ENCODE measurements at regions not wholly inside any gene's neighbourhood (a gene's known extent, or its start where the extent isn't known, plus 50 kb on each side); places are given as distances from the start of the nearest gene placed in this dataset.

GRCh38 chr1:229889031-229889517 is 178.0 kb upstream of the GALNT2 start:
- DNase-seq (ENCODE audit: low read depth in 1 of 2, low spot score in 1 of 2): no peak
- in situ Hi-C loops (cut with HindIII; ENCODE audit: low pct_unique_long_range_greater_than_20kb, low sequenced_read_pairs): no loop called here
- TF ChIP-seq JUND (IDR thresholded peaks at IDR 0.05; ENCODE audit: low read depth): no peak

GRCh38 chr1:229891227-229891626 is 175.8 kb upstream of the GALNT2 start:
- DNase-seq (ENCODE audit: low read depth in 1 of 2, low spot score in 1 of 2): no peak
- in situ Hi-C loops (cut with HindIII; ENCODE audit: low pct_unique_long_range_greater_than_20kb, low sequenced_read_pairs): no loop called here
- no peak for TF ChIP-seq JUND (IDR thresholded peaks at IDR 0.05; ENCODE audit: low read depth)

- no peak for TF ChIP-seq JUND (IDR thresholded peaks at IDR 0.05; ENCODE audit: low read depth)
- DNase-seq (ENCODE audit: low read depth in 1 of 2, low spot score in 1 of 2): peak in 1 of 2 experiments; percentile 45
- in situ Hi-C loops (cut with HindIII; ENCODE audit: low pct_unique_long_range_greater_than_20kb, low sequenced_read_pairs): no loop called here
Measured at GRCh38 chr1:229892515-229893117, 174.4 kb upstream of the GALNT2 start.

GRCh38 chr1:229893762-229894444 is 173.1 kb upstream of the GALNT2 start:
- in situ Hi-C loops (cut with HindIII; ENCODE audit: low pct_unique_long_range_greater_than_20kb, low sequenced_read_pairs): no loop called here
- DNase-seq (ENCODE audit: low read depth in 1 of 2, low spot score in 1 of 2): no peak
- TF ChIP-seq JUND (IDR thresholded peaks at IDR 0.05; ENCODE audit: low read depth): no peak

GRCh38 chr1:229894532-229894931 is 172.5 kb upstream of the GALNT2 start:
- no peak for DNase-seq (ENCODE audit: low read depth in 1 of 2, low spot score in 1 of 2)
- no peak for TF ChIP-seq JUND (IDR thresholded peaks at IDR 0.05; ENCODE audit: low read depth)
- in situ Hi-C loops (cut with HindIII; ENCODE audit: low pct_unique_long_range_greater_than_20kb, low sequenced_read_pairs): no loop called here

GRCh38 chr1:229895605-229896004 is 171.4 kb upstream of the GALNT2 start:
- in situ Hi-C loops (cut with HindIII; ENCODE audit: low pct_unique_long_range_greater_than_20kb, low sequenced_read_pairs): no loop called here
- DNase-seq (ENCODE audit: low read depth in 1 of 2, low spot score in 1 of 2): no peak
- TF ChIP-seq JUND (IDR thresholded peaks at IDR 0.05; ENCODE audit: low read depth): no peak

- in situ Hi-C loops (cut with HindIII; ENCODE audit: low pct_unique_long_range_greater_than_20kb, low sequenced_read_pairs): no loop called here
- DNase-seq (ENCODE audit: low read depth in 1 of 2, low spot score in 1 of 2): no peak
- no peak for TF ChIP-seq JUND (IDR thresholded peaks at IDR 0.05; ENCODE audit: low read depth)
Measured at GRCh38 chr1:229896306-229896705, 170.7 kb upstream of the GALNT2 start.

- in situ Hi-C loops (cut with HindIII; ENCODE audit: low pct_unique_long_range_greater_than_20kb, low sequenced_read_pairs): no loop called here
- no peak for TF ChIP-seq JUND (IDR thresholded peaks at IDR 0.05; ENCODE audit: low read depth)
- DNase-seq (ENCODE audit: low read depth in 1 of 2, low spot score in 1 of 2): no peak
Measured at GRCh38 chr1:229896861-229897260, 170.2 kb upstream of the GALNT2 start.

- DNase-seq (ENCODE audit: low read depth in 1 of 2, low spot score in 1 of 2): no peak
- in situ Hi-C loops (cut with HindIII; ENCODE audit: low pct_unique_long_range_greater_than_20kb, low sequenced_read_pairs): no loop called here
Measured at GRCh38 chr1:229897501-229897900, 169.5 kb upstream of the GALNT2 start.

GRCh38 chr1:229900220-229900619 is 166.8 kb upstream of the GALNT2 start:
- no peak for DNase-seq (ENCODE audit: low read depth in 1 of 2, low spot score in 1 of 2)
- in situ Hi-C loops (cut with HindIII; ENCODE audit: low pct_unique_long_range_greater_than_20kb, low sequenced_read_pairs): no loop called here
- no peak for TF ChIP-seq JUND (IDR thresholded peaks at IDR 0.05; ENCODE audit: low read depth)

More at GRCh38 chr1:229897501-229897900, 169.5 kb upstream of the GALNT2 start:
- no peak for TF ChIP-seq JUND (IDR thresholded peaks at IDR 0.05; ENCODE audit: low read depth)

- DNase-seq (ENCODE audit: low read depth in 1 of 2, low spot score in 1 of 2): no peak
- in situ Hi-C loops (cut with HindIII; ENCODE audit: low pct_unique_long_range_greater_than_20kb, low sequenced_read_pairs): no loop called here
- TF ChIP-seq JUND (IDR thresholded peaks at IDR 0.05; ENCODE audit: low read depth): no peak
Measured at GRCh38 chr1:229905031-229905545, 161.9 kb upstream of the GALNT2 start.

- DNase-seq (ENCODE audit: low read depth in 1 of 2, low spot score in 1 of 2): no peak
- no peak for TF ChIP-seq JUND (IDR thresholded peaks at IDR 0.05; ENCODE audit: low read depth)
- in situ Hi-C loops (cut with HindIII; ENCODE audit: low pct_unique_long_range_greater_than_20kb, low sequenced_read_pairs): no loop called here
Measured at GRCh38 chr1:229905652-229906051, 161.4 kb upstream of the GALNT2 start.

- in situ Hi-C loops (cut with HindIII; ENCODE audit: low pct_unique_long_range_greater_than_20kb, low sequenced_read_pairs): no loop called here
- no peak for DNase-seq (ENCODE audit: low read depth in 1 of 2, low spot score in 1 of 2)
- TF ChIP-seq JUND (IDR thresholded peaks at IDR 0.05; ENCODE audit: low read depth): no peak
Measured at GRCh38 chr1:229907884-229908638, 159.0 kb upstream of the GALNT2 start.
